NCI-H2196 (cell line): ENCODE measurements at regions not wholly inside any gene's neighbourhood (a gene's known extent, or its start where the extent isn't known, plus 50 kb on each side); places are given as distances from the start of the nearest gene placed in this dataset.
"Not testable (repeated sequence)": the region's sequence is repeated elsewhere in the genome, so short reads cannot be mapped to it uniquely, and the experiment has no call there.

ENCODE experiments used
- DNase-seq: peaks from one replicate; lab custom pipeline; 2025; ENCODE audit not compliant: unreplicated experiment; lab: John Stamatoyannopoulos, UW

DNA sequence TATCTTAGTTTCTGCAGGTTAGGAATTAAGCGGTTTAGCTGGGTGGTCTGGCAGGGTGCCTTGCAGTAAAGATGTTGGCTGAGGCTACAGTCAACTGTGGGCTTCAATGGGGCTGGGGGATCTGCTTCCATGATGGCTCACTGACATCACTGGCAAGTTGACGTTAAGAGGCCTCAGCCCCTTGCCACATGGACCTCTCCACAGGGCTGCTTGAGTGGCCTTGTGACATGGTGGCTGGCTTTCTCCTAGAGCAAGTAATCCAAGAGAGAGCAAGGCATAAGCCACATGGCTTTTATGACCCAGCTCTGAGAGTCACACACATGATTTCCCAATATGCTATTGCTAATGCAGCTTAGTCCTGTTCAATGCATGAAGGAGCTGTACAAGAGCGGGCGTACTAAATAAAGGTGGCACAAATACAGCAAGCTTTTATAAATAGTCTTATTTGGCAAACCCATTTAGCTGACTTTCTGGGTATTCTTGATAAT, 109.1 kb downstream of the SEPTIN7 start:
- DNase-seq: no peak

DNA sequence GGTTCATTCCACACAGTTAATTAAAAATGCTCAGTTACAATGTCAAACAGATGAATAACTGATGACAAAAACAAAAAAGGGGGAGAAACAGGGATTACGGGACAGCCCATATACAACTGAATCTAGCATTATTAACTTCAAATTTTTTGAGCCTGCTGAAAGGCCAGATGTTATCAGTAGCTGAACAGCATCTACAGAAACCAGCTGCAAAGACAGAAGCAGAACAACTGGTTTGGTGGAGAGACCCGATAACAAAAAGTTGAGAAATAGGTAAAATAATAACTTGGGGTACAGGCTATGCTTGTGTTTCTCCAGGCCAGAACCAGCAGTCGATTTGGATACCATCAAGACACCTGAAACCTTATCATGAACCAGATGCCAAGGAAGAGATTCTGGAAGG, 109.8 kb downstream of the SEPTIN7 start:
- not testable (repeated sequence) for DNase-seq

DNA sequence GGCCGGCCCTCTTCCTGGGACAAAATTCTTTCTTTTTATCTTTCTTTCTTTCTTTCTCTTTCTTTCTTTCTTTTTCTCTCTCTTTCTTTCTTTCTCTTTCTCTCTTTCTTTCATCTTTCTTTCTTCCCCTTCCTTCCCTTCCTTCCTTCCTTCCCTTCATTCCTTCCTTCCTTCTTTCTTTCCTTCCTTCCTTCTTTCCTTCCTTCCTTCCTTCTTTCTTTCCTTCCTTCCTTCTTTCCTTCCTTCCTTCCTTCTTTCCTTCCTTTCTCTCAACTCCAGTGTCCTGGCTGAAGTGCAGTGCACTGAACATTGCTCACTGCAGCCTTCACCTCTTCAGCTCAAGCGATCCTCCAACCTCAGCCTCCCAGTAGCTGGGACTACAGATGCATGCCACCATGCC, 112.5 kb downstream of the SEPTIN7 start:
- DNase-seq: not testable (repeated sequence)

DNA sequence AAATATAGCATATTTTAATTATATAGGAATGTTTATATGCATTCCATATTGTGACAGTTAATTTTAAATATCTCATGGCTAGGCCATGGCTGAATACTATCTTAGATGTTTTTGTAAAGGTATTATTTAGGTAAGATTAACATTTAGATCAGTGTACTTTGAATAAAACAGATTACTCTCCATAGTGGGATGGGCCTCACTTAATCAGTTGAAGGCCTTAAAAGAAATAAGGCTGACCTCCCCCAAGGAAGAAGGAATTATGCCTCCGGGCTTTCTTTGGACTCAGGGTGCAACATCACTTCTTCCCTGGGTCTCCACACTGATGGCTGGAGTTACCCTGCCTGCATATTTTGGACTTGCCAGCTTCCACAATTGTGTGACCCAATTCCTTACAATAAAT, 113.4 kb downstream of the SEPTIN7 start:
- not testable (repeated sequence) for DNase-seq

DNA sequence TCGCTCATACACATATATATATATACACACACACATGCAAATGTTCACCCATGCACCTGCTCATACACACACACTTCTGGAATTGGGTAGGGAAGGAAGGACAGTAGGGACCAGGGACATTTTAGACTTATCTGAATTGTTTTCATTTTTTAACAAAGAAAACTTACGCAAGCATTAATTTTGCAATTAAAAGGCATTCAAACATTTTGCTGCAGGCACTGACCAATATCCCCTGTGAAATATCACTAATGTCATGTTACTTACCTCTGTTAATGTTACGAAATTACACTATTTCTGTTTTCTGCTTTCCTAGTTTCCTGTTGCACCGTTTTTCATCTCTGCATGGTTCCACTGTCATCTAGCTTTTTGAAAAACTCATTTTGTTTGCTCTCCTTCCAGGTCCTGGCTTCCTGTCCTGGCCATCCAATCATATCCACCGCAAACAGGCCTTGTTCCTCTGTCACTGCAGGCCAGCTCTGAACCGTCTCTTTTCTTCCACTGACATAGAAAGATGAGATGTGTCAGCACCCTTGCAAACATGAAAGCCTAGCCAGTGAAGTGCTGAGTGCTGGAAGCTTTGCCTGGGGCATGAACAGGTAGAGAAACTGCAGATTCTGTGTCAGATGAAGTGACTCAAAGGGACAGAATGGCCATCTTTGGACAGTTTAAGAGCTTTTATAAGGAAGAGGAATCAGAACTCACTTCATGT, 114.5 kb downstream of the SEPTIN7 start:
- not testable (repeated sequence) for DNase-seq

DNA sequence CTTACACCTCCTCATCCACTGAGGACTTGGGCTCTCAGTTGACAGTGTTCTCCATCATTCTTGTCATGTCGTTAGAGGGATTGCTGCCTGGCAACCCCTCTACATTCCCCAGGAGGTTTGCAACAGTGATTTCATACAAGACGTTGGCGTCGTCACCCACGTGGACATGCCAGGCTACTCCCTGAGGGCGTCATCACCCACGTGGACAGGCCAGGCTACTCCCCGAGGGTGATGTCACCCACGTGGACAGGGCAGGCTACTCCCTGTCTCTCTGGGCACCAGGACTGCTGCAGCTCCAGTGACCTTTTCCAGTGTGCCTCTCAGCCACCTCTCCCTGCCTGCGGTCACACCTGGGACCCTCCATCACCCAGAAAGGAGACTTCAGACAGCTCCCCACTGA, 117.4 kb downstream of the SEPTIN7 start:
- not testable (repeated sequence) for DNase-seq

DNA sequence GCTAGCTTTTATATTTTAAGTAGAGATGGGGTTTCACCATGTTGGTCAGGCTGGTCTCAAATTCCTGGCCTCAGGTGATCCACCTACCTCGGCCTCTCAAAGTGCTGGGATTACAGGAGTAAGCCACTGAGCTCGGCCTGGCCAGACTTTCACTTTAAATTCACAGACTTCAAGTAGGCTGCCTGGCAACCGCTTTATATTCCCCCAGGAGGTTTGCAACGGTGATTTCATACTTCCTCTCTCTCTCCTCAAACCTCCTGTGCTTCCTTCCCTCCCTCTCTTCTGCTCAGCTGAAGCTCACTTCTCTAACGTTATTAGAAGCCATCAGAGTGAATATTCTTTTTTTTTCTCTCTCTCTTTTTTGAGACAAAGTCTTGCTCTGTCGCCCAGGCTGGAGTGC, 118.8 kb downstream of the SEPTIN7 start:
- DNase-seq: not testable (repeated sequence)

DNA sequence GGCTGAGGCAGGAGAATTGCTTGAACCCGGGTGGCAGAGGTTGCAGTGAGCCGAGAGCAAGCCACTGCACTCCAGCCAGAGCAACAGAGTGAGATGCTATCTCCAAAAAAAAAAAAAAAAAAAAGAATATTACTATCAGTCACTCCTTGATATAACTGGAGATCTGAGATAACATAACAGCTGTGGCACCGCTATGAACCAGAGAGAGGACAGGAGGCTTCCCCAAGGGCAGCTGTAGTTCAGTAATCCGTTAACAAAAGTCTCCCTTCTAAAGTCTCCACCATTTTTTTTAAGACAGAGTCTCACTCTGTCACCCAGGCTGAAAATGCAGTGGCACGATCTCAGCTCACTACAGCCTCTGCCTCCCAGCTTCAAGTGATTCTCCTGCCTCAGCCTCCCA, 120.5 kb downstream of the SEPTIN7 start:
- not testable (repeated sequence) for DNase-seq

DNA sequence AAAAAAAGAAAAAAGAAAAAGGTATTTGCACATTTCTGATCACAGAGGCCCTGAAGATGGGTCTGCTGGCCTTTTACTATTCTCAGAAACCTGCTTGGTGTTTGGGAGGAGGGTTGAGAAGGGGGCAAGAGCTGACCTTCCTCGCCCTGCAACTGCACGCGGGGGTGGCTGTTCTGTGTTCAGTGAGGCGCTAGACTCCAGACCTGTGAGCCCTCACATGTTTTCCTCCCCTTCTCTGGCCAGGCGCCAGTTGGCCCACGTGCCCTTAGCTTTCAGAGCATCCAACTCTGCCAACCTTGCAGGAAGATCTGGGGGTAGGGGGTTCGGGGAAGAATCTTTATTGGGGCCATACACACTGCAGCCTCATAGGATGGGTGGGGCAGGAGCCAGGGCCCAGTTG, 123.8 kb downstream of the SEPTIN7 start:
- not testable (repeated sequence) for DNase-seq

DNA sequence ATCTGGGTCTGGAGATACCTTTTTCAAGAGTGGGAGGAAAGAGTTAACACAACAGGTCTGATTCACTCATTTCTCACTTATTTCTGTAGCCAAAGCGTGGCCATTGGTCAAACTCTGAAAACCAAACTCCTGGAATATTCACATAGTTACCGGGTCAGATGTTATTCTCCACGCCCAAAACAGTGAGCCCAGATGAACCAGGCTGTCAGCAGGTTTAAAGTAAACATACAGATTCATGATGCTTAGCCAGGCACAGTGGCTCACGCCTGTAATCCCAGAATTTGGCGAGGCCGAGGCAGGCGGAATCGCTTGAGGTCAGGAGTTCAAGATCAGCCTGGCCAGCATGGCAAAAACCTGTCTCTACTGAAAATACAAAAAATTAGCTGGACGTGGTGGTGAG, 126.1 kb downstream of the SEPTIN7 start:
- not testable (repeated sequence) for DNase-seq

DNA sequence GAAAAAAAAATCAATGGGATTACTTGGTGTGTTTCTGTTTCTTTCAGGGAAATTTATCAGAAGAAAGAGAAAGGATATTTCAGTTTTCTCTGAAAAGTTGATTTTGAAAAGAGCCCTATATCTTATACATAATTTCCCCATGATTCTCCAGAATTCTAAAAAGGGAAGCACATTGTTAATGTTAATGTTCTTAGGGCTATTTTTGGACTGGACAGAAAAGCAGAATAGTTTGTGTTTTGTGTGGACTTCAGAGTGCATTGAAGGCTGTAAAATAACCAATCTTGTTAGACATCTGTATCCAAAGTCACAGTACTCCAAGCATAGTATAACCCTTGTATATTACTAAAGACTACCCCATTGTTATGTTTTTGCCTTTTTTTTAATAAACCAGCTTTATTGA, 130.3 kb downstream of the SEPTIN7 start:
- not testable (repeated sequence) for DNase-seq

DNA sequence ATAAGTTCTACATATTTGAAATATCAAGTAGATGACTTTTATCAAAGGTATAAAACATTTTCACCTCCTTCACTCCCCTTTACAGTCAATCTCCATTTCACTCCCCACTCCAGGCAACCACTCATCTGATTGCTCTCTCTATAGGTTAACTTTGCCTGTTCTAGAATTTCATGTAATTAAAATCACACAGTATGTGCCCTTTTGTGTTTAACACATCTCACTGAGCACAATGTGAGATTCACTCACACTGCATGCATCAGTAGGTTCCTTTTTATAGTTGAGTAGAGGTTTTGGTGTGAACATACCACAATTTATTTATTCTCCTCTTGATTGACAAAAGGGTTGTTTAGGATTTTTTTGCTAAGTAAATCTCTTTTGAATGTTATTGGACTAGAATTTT, 130.7 kb downstream of the SEPTIN7 start:
- DNase-seq: not testable (repeated sequence)

DNA sequence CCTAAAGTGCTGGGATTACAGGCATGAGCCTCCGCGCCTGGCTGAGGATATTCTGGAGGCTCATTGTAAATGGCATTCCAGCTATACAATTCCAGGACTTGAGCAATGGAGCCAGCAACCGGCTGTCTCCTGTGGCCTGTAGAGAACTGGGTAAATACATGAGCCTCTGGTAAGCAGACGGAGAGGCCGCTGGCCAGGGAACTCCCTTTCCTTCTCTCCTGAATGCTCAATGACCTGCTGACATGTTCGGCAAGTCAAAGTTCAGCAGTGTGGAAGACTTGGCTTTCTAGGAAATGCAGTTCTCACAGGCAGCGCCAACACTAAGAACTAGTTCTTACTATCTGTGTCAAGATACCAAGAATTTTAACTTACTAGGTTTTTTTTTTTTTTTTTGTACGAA, 139.8 kb downstream of the SEPTIN7 start:
- DNase-seq: not testable (repeated sequence)

DNA sequence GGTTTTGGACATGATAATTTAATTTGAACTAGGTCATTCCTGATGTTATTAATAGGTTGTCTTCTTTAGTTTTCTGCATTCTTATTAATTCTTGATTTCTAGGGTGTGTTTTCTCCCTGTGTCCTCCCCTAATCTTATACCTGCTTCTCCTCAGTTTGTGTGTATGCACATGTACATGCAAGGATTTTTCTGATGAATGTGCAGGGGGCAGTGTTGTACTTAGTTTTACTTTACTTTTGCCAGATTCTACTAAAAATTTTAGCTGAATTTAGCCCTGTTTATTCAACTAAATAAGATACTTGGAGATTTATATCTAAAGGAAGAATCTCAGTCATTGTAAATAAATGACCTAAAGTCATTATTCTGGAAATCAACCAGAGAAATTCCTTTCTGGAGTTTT, 144.8 kb downstream of the SEPTIN7 start:
- DNase-seq: not testable (repeated sequence)

DNA sequence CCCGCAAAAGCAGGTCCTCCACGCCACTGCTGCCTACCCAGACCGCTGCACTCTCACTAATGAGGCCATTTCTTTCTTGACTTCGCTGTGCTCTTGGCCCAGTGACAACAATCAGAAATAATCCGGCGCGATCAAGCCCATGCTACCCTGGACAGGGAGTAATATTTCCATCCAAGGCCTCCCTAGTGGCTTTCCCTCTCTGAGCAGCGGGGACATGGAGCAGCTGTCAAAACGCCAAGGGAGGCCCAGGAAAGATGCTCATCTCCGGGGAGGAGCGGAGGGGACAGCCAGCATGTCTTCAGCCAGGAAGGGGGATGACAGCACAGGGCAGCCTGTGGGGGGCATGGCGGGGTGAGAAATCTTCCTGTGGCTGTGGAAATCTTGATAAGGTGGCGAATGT, 154.9 kb downstream of the SEPTIN7 start:
- DNase-seq: not testable (repeated sequence)

DNA sequence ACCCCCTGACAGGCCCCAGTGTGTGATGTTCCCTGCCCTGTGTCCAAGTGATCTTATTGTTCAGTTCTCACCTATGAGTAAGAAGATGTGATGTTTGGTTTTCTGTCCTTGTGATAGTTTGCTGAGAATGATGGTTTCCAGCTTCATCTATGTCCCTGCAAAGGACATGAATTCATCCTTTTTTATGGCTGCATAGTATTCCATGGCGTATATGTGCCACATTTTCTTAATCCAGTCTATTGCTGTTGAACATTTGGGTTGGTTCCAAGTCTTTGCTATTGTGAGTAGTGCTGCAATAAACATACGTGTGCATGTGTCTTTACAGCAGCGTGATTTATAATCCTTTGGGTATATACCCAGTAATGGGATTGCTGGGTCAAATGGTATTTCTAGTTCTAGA, 156.1 kb downstream of the SEPTIN7 start:
- DNase-seq: not testable (repeated sequence)

DNA sequence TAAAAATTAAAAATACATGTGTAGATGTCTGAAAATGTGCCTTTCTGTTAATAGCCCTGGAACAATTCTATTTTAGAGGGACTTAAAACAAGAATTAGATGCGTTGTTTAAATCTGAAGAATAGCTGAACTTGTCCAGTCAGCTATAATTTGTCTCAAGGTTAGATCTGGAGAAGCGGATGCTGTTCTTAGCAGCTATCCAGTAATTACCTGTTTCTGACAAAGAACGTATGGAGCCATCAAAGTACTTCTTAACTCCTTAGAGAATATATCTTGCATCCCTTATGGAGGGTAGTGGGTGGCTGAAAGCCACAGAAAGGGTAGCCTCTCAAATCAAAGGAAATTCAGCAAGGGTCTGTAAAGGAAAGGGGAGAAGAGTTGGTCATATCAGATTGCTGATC, 160.4 kb downstream of the SEPTIN7 start:
- not testable (repeated sequence) for DNase-seq

DNA sequence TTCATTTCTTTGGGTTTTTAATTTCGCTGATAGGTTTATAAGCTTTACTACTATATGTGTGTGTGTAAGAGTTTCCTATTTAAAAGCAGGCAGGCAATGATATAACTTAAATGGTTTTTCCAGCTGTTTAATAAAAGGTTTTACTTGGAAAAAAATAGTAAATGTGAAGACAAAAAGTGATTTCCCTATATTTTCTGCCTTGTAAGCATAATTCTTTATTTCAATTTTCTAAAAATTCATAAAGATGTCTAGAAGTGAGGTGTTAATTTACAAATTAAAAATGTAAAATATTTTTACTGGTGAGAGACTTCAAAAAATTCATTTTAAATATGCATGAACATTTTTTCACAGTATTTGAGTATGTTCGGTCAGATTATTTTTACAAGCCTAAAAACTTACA, 161.8 kb downstream of the SEPTIN7 start:
- DNase-seq: not testable (repeated sequence)

DNA sequence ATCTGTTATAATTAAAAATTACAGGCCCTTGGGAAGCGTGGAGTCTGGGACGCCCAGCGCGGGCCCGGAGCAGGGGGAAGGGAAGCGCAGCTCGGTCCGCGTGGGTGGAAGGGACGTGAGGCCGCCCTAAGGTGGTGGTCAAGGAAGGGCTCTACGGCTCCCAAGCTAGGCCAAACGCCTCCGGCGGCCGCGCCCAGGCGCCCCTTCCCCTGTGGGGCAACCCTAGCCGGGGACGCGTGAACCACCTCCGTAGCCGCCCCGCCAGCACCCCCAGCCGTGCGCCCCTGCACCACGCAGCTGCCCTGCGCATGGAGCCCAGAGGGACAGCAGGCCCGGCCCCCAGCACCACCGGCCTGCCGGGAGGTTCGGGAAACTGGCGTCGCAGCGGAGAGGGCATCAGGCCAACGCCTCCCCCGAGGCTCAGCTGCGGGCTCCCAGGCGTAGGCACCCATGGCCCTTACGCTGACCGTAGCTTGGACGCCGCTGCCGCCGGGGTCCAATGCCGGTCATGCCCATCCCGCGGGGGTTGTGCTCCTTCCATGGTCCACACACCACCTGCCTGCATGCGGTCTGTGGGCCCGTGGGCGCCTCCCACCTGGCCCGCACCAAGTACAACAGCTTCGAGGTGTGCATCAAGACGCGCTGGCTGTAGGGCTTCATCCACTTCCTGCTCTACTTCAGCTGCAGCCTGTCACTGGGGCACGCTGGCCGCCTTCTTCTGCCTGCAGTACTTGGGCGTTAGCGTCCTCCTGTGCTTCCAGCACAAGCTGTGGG, 166.7 kb downstream of the SEPTIN7 start:
- no peak for DNase-seq

DNA sequence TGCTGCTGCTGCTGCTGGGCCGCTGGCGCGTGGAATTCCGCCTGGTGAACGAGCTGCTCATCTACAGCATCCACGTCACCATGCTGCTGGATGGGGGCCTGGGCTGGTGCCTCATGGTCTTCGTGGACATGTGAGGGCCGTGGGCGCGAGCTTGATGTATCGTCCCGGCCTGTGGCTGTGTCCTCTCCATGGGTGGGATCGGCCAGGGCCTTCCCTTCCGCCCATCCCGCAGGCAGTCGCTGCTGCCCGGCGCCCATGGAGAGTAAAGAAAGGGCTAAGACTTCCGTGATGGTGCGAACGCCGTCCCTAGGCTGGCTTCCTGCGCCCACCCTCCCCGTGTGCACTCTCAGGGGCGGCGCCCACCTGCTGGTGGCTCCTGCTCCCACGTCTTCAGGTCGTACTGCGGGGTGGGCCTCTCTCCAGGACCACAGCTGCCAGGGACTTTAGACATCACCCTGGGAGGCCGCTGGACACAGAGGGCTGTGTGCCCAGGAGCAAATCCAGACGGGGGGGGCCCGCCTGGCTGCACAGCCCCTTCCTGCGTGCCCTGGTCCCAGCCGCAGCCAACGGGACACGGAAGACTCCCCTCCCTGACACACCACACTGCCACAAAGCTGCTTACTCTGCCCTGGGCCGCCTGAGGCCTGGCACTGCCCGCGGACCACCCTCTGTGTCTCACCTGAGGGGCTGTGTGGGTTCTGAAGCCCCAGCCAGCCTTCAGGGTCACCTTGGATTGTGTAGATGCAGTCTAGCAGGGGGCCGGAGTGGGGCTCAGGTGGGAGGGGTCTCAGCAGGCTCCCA, 167.5 kb downstream of the SEPTIN7 start:
- no peak for DNase-seq

DNA sequence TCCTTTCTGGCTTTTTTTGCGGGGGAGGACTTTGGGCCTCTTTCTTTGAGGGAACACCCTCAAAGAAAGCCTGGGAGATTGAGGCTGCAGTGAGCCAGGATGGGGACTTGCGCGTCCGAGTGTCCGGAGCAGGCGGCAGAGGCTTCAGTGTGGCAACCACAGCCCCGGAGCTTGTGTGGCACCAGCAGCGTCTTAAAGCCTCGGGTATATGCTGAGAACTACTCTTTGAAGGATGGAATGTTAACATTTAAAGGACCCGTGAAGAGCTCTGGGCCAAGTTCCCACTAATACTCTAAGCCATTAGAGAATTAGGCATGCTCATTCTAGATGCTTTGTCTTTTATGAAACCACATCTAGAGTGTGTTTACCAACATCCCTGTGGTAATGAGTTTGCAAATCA, 168.2 kb downstream of the SEPTIN7 start:
- DNase-seq: no peak
